NT2/D1 (cell line): ENCODE measurements at regions not wholly inside any gene's neighbourhood (a gene's known extent, or its start where the extent isn't known, plus 50 kb on each side); places are given as distances from the start of the nearest gene placed in this dataset.

ENCODE experiments used
- SUZ12 ChIP-seq: IDR thresholded peaks from 2 replicates; pipeline ENCODE4 v1.6.1; 2011; ENCODE audit not compliant: insufficient read length, insufficient read depth; ENCODE audit errors: extremely low read depth
- YY1 ChIP-seq: IDR thresholded peaks from 2 replicates; pipeline ENCODE4 v1.6.1; 2011; ENCODE audit not compliant: insufficient read length, insufficient read depth

DNA sequence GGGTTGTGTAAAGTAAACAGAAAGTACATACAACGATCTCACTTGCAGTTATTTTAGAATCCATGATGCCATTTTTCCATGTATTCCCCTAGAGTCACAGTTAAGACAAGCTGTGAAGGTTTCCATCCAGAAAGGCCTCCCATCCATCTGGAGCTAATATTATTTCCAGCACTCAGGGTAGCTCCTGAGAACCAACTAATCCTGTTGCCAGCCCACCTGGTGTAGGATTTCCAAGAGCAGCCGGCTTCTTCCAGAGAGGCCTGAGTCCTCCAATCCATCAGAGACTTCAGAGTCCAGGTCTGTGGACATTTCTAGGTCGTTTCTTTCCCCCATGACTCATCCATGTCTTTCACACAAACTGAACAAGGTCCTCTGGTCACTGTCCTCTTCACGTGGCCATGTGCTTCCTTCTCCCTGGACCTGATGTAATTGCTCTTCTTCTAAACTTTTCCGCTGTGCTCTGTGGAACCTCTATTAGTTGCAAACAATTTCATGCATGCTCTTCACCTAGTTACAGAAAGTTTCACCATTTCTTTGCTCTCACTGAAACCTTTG, 270.3 kb upstream of the TMTC4 start:
- no peak for TF ChIP-seq YY1
- TF ChIP-seq SUZ12: no peak
